ENCODE measurements at regions not wholly inside any gene's neighbourhood (a gene's known extent, or its start where the extent isn't known, plus 50 kb on each side); places are given as distances from the start of the nearest gene placed in this dataset.

DNA sequence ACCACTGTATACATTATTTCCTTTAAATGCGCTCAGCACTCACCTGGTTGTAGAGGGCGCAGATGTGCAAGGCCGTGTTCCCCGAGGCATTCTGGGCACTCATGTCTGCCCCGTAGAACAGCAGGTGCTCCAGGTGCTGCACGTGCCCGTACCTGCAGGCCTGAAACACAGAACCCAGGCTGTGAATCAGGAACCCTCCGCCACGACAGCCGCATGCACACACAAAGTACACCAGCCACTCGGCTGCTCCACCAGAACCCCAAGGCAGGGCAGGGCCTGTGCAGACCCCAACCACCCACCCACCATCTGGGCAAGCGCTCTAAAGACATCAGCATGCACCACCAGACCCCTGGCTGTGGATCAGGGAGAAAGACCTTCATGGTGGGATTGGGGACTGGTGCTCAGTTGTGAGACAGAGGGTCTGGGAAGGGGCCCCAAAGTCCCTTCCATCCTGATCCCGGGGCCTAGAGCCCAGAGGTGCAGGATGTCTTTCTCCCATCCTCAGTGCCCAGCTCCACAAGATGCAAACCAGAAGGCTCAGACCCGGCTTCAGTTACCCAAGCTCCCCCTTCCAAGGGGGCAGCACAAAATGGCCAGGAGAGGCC is 177.2 kb downstream of the SHANK2 start:
- TF ChIP-seq, protein P1, sequence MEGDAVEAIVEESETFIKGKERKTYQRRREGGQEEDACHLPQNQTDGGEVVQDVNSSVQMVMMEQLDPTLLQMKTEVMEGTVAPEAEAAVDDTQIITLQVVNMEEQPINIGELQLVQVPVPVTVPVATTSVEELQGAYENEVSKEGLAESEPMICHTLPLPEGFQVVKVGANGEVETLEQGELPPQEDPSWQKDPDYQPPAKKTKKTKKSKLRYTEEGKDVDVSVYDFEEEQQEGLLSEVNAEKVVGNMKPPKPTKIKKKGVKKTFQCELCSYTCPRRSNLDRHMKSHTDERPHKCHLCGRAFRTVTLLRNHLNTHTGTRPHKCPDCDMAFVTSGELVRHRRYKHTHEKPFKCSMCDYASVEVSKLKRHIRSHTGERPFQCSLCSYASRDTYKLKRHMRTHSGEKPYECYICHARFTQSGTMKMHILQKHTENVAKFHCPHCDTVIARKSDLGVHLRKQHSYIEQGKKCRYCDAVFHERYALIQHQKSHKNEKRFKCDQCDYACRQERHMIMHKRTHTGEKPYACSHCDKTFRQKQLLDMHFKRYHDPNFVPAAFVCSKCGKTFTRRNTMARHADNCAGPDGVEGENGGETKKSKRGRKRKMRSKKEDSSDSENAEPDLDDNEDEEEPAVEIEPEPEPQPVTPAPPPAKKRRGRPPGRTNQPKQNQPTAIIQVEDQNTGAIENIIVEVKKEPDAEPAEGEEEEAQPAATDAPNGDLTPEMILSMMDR (IDR thresholded peaks at IDR 0.05): no peak
- no peak for TF ChIP-seq POLR2AphosphoS5 (IDR thresholded peaks at IDR 0.05)
- TF ChIP-seq EP300 (IDR thresholded peaks at IDR 0.05): no peak

All from sigmoid colon (tissue), 4 donors.